Right renal cortex interstitium (tissue), 3 donors: ENCODE measurements at regions not wholly inside any gene's neighbourhood (a gene's known extent, or its start where the extent isn't known, plus 50 kb on each side); places are given as distances from the start of the nearest gene placed in this dataset.
"Not testable (repeated sequence)": the region's sequence is repeated elsewhere in the genome, so short reads cannot be mapped to it uniquely, and the experiment has no call there.

Experiments
- DNase-seq, 3 donors: peaks; one replicate each; pipeline ENCODE4 v3.0.0-alpha.2; 2013; ENCODE audit warnings: low read depth in 3 of 3, low spot score in 2 of 3

GRCh38 chr11:44387825-44388224, 77.9 kb upstream of the ALX4 start:
- DNase-seq = no peak

GRCh38 chr11:44388828-44389657, 79.1 kb upstream of the ALX4 start:
- DNase-seq = no peak

GRCh38 chr11:44389963-44390605, 80.1 kb upstream of the ALX4 start:
- DNase-seq = no peak

GRCh38 chr11:44391004-44391403, 81.1 kb upstream of the ALX4 start:
- not testable (repeated sequence) for DNase-seq

- not testable (repeated sequence) for DNase-seq
Measured at GRCh38 chr11:44396746-44397145, 86.8 kb upstream of the ALX4 start.

- DNase-seq = no peak
Measured at GRCh38 chr11:44397586-44398178, 87.7 kb upstream of the ALX4 start.

GRCh38 chr11:44398266-44399030, 88.5 kb upstream of the ALX4 start:
- no peak for DNase-seq

- no peak for DNase-seq
Measured at GRCh38 chr11:44399968-44400367, 90.0 kb upstream of the ALX4 start.

GRCh38 chr11:44400431-44400830, 90.5 kb upstream of the ALX4 start:
- no peak for DNase-seq

- DNase-seq = no peak
Measured at GRCh38 chr11:44402466-44403075, 92.6 kb upstream of the ALX4 start.

GRCh38 chr11:44403176-44403575, 93.2 kb upstream of the ALX4 start:
- no peak for DNase-seq

GRCh38 chr11:44403587-44404273, 93.8 kb upstream of the ALX4 start:
- no peak for DNase-seq

- DNase-seq = no peak
Measured at GRCh38 chr11:44404301-44404700, 94.4 kb upstream of the ALX4 start.

- no peak for DNase-seq
Measured at GRCh38 chr11:44404736-44405395, 94.9 kb upstream of the ALX4 start.

- DNase-seq = no peak
Measured at GRCh38 chr11:44407211-44407996, 97.5 kb upstream of the ALX4 start.

GRCh38 chr11:44408141-44408540, 98.2 kb upstream of the ALX4 start:
- no peak for DNase-seq

- DNase-seq = no peak
Measured at GRCh38 chr11:44408711-44409470, 99.0 kb upstream of the ALX4 start.
